GM18909 (cell line): ENCODE measurements at regions not wholly inside any gene's neighbourhood (a gene's known extent, or its start where the extent isn't known, plus 50 kb on each side); places are given as distances from the start of the nearest gene placed in this dataset.

ENCODE experiments used
- ATAC-seq: cut with Tn5 transposase; IDR thresholded peaks from one replicate; pipeline ENCODE4 v1.9.1; 2021; ENCODE audit warnings: mild to moderate bottlenecking; ENCODE audit not compliant: unreplicated experiment, poor library complexity

- no peak for ATAC-seq
These were observed 53.6 kb upstream of the LYVE1 start for GRCh38 chr11:10622108-10622507.

GRCh38 chr11:10619131-10619680 lies 50.7 kb upstream of the LYVE1 start:
- no peak for ATAC-seq

GRCh38 chr11:10618490-10618889 lies 50.0 kb upstream of the LYVE1 start:
- no peak for ATAC-seq
